ENCODE measurements at regions not wholly inside any gene's neighbourhood (a gene's known extent, or its start where the extent isn't known, plus 50 kb on each side); places are given as distances from the start of the nearest gene placed in this dataset.

DNA sequence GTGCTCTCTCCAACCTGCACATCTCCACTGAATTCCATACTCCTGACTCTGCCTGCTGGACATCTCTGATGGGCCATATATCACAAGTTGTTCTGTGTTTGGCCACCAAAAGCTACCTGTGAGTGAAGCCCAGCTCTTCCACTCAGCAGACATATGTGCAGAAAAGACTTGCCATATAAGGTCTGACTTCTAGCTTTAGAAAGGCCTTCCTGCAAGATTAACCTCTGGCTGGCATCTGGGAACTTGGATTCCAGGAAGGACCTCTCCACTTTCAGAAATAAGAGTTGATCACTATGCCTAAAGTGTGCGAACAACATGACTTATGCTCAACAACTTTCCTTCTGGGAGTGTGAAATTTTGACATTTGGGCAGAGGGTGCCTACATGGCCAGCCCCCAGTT, 113.7 kb downstream of the TNFAIP3 start:
- DNase-seq (ENCODE audit: low spot score in 2 of 2) = no peak
- Histone ChIP-seq H3K27me3 (no peaks in the 10 kb centered on the region), H3K4me1 (no peaks in the 10 kb centered on the region), H3K9me3 (no peaks in the 10 kb centered on the region), H3K36me3 (no peaks in the 10 kb centered on the region), H3K4me3 (no peak overlapping the region), H3K27ac (no peak overlapping the region)
- TF ChIP-seq, protein P1, sequence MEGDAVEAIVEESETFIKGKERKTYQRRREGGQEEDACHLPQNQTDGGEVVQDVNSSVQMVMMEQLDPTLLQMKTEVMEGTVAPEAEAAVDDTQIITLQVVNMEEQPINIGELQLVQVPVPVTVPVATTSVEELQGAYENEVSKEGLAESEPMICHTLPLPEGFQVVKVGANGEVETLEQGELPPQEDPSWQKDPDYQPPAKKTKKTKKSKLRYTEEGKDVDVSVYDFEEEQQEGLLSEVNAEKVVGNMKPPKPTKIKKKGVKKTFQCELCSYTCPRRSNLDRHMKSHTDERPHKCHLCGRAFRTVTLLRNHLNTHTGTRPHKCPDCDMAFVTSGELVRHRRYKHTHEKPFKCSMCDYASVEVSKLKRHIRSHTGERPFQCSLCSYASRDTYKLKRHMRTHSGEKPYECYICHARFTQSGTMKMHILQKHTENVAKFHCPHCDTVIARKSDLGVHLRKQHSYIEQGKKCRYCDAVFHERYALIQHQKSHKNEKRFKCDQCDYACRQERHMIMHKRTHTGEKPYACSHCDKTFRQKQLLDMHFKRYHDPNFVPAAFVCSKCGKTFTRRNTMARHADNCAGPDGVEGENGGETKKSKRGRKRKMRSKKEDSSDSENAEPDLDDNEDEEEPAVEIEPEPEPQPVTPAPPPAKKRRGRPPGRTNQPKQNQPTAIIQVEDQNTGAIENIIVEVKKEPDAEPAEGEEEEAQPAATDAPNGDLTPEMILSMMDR (IDR thresholded peaks at IDR 0.05) = no peak
- intact Hi-C loops (cut with DNase I; ENCODE audit: low total_unique reads) = no loop called here

GRCh38 chr6:137981758-137982157, 114.7 kb downstream of the TNFAIP3 start:
- H3K4me1 ChIP-seq = no peaks in the 10 kb centered on the region
- H3K27me3 ChIP-seq = no peaks in the 10 kb centered on the region
- no peak overlapping the region for H3K27ac ChIP-seq
- intact Hi-C loops (cut with DNase I; ENCODE audit: low total_unique reads) = no loop called here
- TF ChIP-seq POLR2AphosphoS5 (IDR thresholded peaks at IDR 0.05) (no peak), POLR2A (IDR thresholded peaks at IDR 0.05) (no peak)
- TF ChIP-seq, protein P1 (IDR thresholded peaks at IDR 0.05) = no peak
- DNase-seq (ENCODE audit: low spot score in 2 of 2) = no peak
- H3K9me3 ChIP-seq = no peaks in the 10 kb centered on the region
- H3K36me3 ChIP-seq = no peaks in the 10 kb centered on the region
- no peak overlapping the region for H3K4me3 ChIP-seq

- no peak overlapping the region for H3K4me3 ChIP-seq
- intact Hi-C loops (cut with DNase I; ENCODE audit: low total_unique reads) = no loop called here
Measured at GRCh38 chr6:137982418-137983189, 115.5 kb downstream of the TNFAIP3 start.

GRCh38 chr6:137983269-137983668, 116.2 kb downstream of the TNFAIP3 start:
- Histone ChIP-seq H3K9me3 (no peaks in the 10 kb centered on the region), H3K4me1 (no peaks in the 10 kb centered on the region), H3K36me3 (no peaks in the 10 kb centered on the region), H3K27me3 (no peaks in the 10 kb centered on the region), H3K27ac (no peak overlapping the region), H3K4me3 (no peak overlapping the region)
- TF ChIP-seq POLR2AphosphoS5 (IDR thresholded peaks at IDR 0.05) (no peak), POLR2A (IDR thresholded peaks at IDR 0.05) (no peak)
- TF ChIP-seq, protein P1 (IDR thresholded peaks at IDR 0.05) = no peak
- intact Hi-C loops (cut with DNase I; ENCODE audit: low total_unique reads) = no loop called here
- DNase-seq (ENCODE audit: low spot score in 2 of 2) = no peak

More at GRCh38 chr6:137982418-137983189, 115.5 kb downstream of the TNFAIP3 start:
- Histone ChIP-seq H3K36me3 (no peaks in the 10 kb centered on the region), H3K9me3 (no peaks in the 10 kb centered on the region), H3K4me1 (no peaks in the 10 kb centered on the region), H3K27me3 (no peaks in the 10 kb centered on the region), H3K27ac (no peak overlapping the region)
- TF ChIP-seq, protein P1 (IDR thresholded peaks at IDR 0.05) = no peak
- TF ChIP-seq POLR2AphosphoS5 (IDR thresholded peaks at IDR 0.05) (no peak), POLR2A (IDR thresholded peaks at IDR 0.05) (no peak)
- no peak for DNase-seq (ENCODE audit: low spot score in 2 of 2)

DNA sequence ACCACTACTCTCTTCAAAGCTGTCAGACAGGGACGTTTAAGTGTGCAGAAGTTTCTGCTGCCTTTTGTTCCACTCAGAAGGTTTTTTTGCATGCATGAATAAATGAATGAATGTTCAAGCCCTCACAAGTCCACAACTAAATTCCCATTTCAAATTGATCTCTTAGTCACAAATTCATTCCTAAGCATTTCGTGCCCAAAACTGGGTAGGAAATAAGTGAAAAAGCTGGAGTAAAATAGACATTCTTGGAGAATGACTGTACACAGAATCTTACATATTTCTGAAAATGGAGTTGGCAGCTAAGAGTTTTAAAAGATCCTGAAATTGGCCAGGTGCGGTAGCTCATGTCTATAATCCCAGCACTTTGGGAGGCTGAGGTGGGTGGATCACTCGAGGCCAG, 117.6 kb downstream of the PERP start:
- intact Hi-C loops (cut with DNase I; ENCODE audit: low total_unique reads) = no loop called here

More for the DNA sequence above, 117.6 kb downstream of the PERP start:
- H3K27me3 ChIP-seq = no peaks in the 10 kb centered on the region
- no peaks in the 10 kb centered on the region for H3K36me3 ChIP-seq
- TF ChIP-seq POLR2A (IDR thresholded peaks at IDR 0.05) (no peak), POLR2AphosphoS5 (IDR thresholded peaks at IDR 0.05) (no peak)
- TF ChIP-seq, protein P1 (IDR thresholded peaks at IDR 0.05) = no peak
- H3K4me3 ChIP-seq = no peak overlapping the region
- H3K9me3 ChIP-seq = no peaks in the 10 kb centered on the region
- no peaks in the 10 kb centered on the region for H3K4me1 ChIP-seq
- DNase-seq (ENCODE audit: low spot score in 2 of 2) = no peak
- no peak overlapping the region for H3K27ac ChIP-seq

All from breast epithelium (tissue), 4 donors.